Muscle layer of duodenum (tissue), 2 donors: ENCODE measurements at regions not wholly inside any gene's neighbourhood (a gene's known extent, or its start where the extent isn't known, plus 50 kb on each side); places are given as distances from the start of the nearest gene placed in this dataset.

Source experiments
- H3K27ac ChIP-seq: one replicate; pipeline ENCODE4 v1.7.0; 2013; ENCODE audit warnings: mild to moderate bottlenecking, low read length
- H3K27me3 ChIP-seq: one replicate; pipeline ENCODE4 v1.7.0; 2013; ENCODE audit warnings: low read depth, mild to moderate bottlenecking, control low read depth, low read length
- H3K36me3 ChIP-seq, 2 donors: one replicate each; pipeline ENCODE4 v1.7.0; 2013; ENCODE audit warnings: low read length in 2 of 2, control low read depth in 1 of 2, mild to moderate bottlenecking in 1 of 2; ENCODE audit not compliant: insufficient read depth in 2 of 2, control insufficient read depth in 1 of 2
- H3K4me1 ChIP-seq, 2 donors: one replicate each; pipeline ENCODE4 v1.7.0; 2013; ENCODE audit warnings: low read length in 2 of 2, mild to moderate bottlenecking in 2 of 2, control low read depth in 1 of 2, moderate library complexity in 1 of 2; ENCODE audit not compliant: insufficient read depth in 2 of 2, control insufficient read depth in 1 of 2
- H3K4me3 ChIP-seq, 2 donors: one replicate each; pipeline ENCODE4 v1.7.0; 2013; ENCODE audit warnings: low read length in 2 of 2, low read depth in 1 of 2, mild to moderate bottlenecking in 1 of 2
- H3K9me3 ChIP-seq, 2 donors: one replicate each; pipeline ENCODE4 v1.7.0; 2013; ENCODE audit warnings: low read length in 2 of 2, control low read depth in 1 of 2, mild to moderate bottlenecking in 1 of 2; ENCODE audit not compliant: control insufficient read depth in 1 of 2
- donor health status: healthy.

- no peaks in the 10 kb centered on the region for H3K27me3 ChIP-seq
- H3K9me3 ChIP-seq = no peaks in the 10 kb centered on the region
- H3K27ac ChIP-seq = no peak overlapping the region
- no peaks in the 10 kb centered on the region for H3K36me3 ChIP-seq
- H3K4me3 ChIP-seq = no peak overlapping the region
- no peaks in the 10 kb centered on the region for H3K4me1 ChIP-seq
Observed at GRCh38 chr1:192081359-192081758, 76.9 kb upstream of the RGS18 start.

DNA sequence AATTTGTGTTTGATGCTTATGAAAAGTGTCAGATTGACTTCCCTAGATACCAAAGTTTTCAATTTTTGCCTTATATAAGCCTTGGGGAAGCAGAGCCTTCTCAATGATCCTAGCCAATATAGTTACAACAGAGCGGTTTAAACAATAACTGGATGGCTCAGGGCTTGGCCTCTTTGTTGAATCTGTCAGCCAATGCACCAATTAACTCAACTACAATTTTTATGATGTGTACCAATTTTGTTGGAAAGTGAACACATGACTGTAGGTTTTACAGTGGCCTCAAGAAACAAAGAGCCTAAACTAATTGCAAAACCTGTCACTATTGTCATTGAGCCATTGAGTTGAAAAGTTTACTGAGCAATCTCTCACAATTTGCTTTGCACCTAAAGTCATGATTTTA lies 71.6 kb upstream of the RGS18 start:
- no peaks in the 10 kb centered on the region for H3K36me3 ChIP-seq
- H3K4me3 ChIP-seq = no peak overlapping the region
- H3K27ac ChIP-seq = no peak overlapping the region
- no peaks in the 10 kb centered on the region for H3K27me3 ChIP-seq
- no peaks in the 10 kb centered on the region for H3K9me3 ChIP-seq
- H3K4me1 ChIP-seq = no peaks in the 10 kb centered on the region

DNA sequence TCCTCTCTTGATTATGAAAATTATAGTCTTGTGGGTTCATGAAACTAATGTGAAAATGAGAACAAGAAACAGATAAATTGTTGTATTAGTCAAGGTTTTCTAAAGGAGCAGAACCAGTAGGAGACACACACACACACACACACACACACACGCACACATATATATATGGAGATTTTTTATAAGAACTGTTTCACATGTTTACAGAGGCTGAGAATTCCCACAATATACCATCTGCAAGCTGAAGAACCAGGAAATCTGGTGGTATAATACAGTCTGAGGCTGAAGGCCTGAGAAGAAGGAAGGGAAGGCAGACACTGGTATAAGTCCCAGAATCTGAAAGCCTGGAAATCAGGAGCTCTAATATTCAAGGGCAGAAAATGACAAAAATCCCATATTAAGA lies 70.9 kb upstream of the RGS18 start:
- H3K27me3 ChIP-seq = no peaks in the 10 kb centered on the region
- H3K9me3 ChIP-seq = no peaks in the 10 kb centered on the region
- no peaks in the 10 kb centered on the region for H3K36me3 ChIP-seq
- H3K4me1 ChIP-seq = no peaks in the 10 kb centered on the region
- H3K27ac ChIP-seq = no peak overlapping the region
- no peak overlapping the region for H3K4me3 ChIP-seq

GRCh38 chr1:192088496-192088895 lies 69.8 kb upstream of the RGS18 start:
- Histone ChIP-seq H3K9me3 (no peaks in the 10 kb centered on the region), H3K27me3 (no peaks in the 10 kb centered on the region), H3K27ac (no peak overlapping the region), H3K4me3 (no peak overlapping the region), H3K36me3 (no peaks in the 10 kb centered on the region), H3K4me1 (no peaks in the 10 kb centered on the region)

- H3K27ac ChIP-seq = no peak overlapping the region
Observed at GRCh38 chr1:192098001-192098400, 60.3 kb upstream of the RGS18 start.

GRCh38 chr1:192099328-192099727 lies 58.9 kb upstream of the RGS18 start:
- Histone ChIP-seq H3K27me3 (no peaks in the 10 kb centered on the region), H3K4me3 (no peak overlapping the region), H3K36me3 (no peaks in the 10 kb centered on the region), H3K27ac (no peak overlapping the region), H3K9me3 (no peaks in the 10 kb centered on the region), H3K4me1 (no peaks in the 10 kb centered on the region)

More at GRCh38 chr1:192098001-192098400, 60.3 kb upstream of the RGS18 start:
- no peaks in the 10 kb centered on the region for H3K27me3 ChIP-seq
- H3K4me3 ChIP-seq = no peak overlapping the region
- H3K4me1 ChIP-seq = no peaks in the 10 kb centered on the region
- H3K9me3 ChIP-seq = no peaks in the 10 kb centered on the region
- no peaks in the 10 kb centered on the region for H3K36me3 ChIP-seq

- no peak overlapping the region for H3K27ac ChIP-seq
- no peaks in the 10 kb centered on the region for H3K9me3 ChIP-seq
Observed at GRCh38 chr1:192100686-192101468, 57.4 kb upstream of the RGS18 start.

GRCh38 chr1:192104128-192104527 lies 54.1 kb upstream of the RGS18 start:
- Histone ChIP-seq H3K36me3 (no peaks in the 10 kb centered on the region), H3K9me3 (no peaks in the 10 kb centered on the region), H3K27ac (no peak overlapping the region), H3K4me3 (no peak overlapping the region), H3K4me1 (no peaks in the 10 kb centered on the region), H3K27me3 (no peaks in the 10 kb centered on the region)

More at GRCh38 chr1:192100686-192101468, 57.4 kb upstream of the RGS18 start:
- Histone ChIP-seq H3K36me3 (no peaks in the 10 kb centered on the region), H3K4me1 (no peaks in the 10 kb centered on the region), H3K4me3 (no peak overlapping the region), H3K27me3 (no peaks in the 10 kb centered on the region)

DNA sequence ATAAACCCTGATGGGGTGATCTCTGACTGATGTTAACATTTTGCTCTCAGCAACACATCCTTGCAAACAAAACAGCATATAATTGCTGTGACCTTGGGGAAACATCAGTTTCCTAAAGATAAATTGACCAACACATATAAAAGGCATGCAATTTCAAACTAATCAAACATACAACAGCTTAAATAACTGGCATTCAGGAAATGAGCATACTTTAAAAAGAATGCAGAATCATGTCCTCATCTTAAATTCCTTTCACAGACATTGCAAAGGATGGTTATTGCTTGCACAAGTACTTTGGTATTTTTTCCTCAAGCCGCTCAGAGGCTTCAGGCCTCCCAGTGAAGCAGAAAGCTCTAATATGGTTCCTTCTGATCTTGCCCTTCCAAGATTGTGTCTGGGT lies 53.4 kb upstream of the RGS18 start:
- no peaks in the 10 kb centered on the region for H3K9me3 ChIP-seq
- no peaks in the 10 kb centered on the region for H3K4me1 ChIP-seq
- H3K36me3 ChIP-seq = no peaks in the 10 kb centered on the region
- no peaks in the 10 kb centered on the region for H3K27me3 ChIP-seq
- H3K27ac ChIP-seq = no peak overlapping the region
- H3K4me3 ChIP-seq = no peak overlapping the region

DNA sequence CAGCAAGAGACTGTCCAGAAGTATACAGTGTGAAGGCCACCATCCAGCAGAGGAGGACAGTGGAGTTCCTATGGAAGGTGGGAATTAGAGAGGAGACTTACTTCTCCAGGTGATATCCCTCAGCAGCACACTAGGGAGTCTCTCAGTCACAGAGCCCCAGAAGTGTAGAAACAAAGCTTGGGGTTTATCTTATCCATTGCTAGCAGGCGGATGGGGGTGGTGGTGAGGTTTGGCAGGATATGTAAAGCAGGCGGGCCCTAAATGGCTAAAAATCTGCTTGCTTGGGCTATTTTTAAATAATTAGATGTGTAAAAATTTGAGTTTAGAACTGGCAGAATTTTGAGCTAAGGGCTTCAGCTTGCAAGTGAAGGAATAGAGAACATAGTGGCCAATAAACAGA lies 50.1 kb upstream of the RGS18 start:
- Histone ChIP-seq H3K27ac (no peak overlapping the region), H3K36me3 (no peaks in the 10 kb centered on the region), H3K4me1 (no peaks in the 10 kb centered on the region), H3K27me3 (no peaks in the 10 kb centered on the region), H3K4me3 (no peak overlapping the region), H3K9me3 (no peaks in the 10 kb centered on the region)
